ELF-1 (cell line): ENCODE measurements at regions not wholly inside any gene's neighbourhood (a gene's known extent, or its start where the extent isn't known, plus 50 kb on each side); places are given as distances from the start of the nearest gene placed in this dataset.
"Not testable (repeated sequence)": the region's sequence is repeated elsewhere in the genome, so short reads cannot be mapped to it uniquely, and the experiment has no call there.

Source experiments
- DNase-seq: peaks from one replicate; pipeline ENCODE4 v3.0.0-alpha.2; 2016; ENCODE audit warnings: low read depth, low spot score

DNA sequence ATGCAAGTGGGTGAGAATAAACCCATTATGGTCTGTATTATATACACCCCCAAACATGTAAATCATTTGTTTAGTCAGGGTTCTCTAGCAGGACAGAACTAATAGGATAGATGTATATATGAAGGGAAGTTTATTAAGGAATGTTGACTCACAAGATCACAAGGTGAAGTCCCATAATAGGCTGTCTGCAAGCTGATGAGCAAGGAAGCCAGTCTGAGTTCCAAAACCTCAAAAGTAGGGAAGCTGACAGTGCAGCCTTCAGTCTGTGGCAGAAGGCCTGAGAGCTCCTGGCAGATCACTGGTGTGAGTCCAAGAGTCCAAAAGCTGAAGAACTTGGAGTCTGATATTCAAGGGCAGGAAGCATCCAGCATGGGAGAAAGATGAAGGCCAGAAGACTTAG is 270.8 kb upstream of the PRICKLE1 start:
- not testable (repeated sequence) for DNase-seq

DNA sequence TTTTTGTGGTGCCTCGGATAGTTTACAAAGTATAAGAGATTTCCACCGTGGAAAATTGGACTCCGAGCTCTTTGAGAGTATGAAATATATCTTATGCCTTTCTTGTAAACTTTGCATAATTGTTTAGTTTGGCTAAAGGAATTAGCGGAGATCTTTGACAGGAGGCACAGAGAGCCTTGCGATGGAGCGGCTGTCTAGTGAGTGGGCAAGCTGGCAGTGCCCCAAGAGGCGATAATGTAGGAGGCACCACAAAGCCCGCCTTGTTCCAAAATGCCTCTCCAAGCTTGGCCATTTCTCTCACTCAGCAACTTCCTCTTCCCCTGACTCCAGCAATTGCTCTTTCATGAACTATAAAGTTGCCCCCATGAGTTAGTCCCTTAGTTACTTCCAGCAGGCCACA is 270.1 kb upstream of the PRICKLE1 start:
- no peak for DNase-seq

DNA sequence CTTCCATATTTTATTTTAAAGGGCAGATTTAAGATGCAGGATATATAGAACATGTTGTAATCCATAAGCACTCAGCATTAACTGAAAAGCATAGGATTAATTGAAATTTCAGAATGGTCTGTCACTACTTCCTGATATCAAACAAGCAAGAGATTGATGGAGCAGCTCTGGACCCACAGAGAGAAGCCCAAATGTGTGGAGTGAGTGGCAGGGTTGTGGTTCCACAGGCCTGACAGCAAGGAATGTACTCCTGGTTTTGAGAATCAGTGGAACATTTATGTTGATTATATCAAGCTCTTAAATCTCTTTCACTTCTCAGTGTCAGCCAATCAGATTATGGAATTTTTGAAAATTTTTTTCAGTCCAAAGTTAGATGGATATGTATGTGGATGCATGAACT is 267.6 kb upstream of the PRICKLE1 start:
- no peak for DNase-seq

DNA sequence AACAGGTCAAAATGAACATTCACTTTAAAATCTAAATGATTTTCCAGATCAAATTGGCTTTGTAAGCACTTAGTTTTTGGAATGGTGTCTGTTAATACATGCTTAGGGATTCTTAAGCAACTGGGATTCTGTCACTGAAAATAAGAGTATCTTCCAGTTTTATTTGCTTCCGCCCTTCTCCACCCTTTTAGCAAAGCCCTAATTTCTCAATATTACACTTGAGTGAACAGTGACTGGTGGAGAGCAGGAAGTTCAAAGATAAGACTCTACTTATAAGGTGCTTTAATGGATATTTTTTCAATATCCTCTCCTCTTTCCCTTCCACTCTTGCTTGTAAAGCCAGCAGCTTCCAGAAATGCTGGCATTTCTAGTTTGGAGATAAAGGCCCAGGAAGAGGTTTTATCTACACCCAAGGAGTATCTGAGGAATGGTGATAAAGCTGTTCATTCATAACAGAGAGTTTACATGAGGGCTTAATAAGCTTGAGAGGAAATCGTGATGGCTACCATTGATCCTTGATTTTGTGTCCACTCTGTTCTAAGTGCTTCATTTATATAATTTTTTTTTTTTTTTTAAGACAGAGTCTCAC is 265.9 kb upstream of the PRICKLE1 start:
- no peak for DNase-seq

DNA sequence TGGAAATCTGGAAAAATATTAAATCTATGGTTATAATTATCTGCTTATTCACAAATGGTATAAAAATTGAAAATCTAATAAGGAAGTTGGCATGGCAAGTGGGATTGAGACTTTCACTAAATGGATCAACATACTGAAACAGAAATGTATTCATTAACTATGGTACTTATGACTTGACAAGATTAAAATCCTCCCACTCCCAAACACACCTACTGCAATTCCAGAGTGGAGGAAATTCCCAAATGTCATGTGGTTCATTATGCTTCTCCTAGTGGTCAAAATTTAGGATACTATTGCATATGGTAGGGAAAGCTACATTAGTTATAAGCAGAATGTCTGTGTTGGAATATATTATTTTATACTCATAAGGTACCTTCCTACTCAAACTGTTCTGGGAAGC is 265.3 kb upstream of the PRICKLE1 start:
- no peak for DNase-seq

DNA sequence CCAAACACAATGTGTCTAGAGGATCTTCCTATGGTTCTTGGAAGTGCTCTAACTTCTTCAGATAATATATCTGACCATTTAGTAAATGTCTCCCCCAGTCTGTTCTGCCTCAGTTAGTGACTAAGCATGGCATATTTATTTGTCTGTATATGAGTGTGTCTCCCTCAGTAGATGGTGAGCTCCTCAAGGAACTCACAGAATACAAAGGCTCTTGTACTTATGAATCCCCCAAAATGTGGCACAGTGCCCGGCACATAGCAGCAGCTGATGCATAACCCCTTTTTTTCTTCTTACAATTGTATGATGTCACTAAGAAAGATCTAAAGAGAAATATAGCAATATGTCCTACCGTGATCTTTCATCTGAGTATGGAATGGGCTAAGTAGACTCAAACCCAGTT is 264.7 kb upstream of the PRICKLE1 start:
- DNase-seq: no peak

DNA sequence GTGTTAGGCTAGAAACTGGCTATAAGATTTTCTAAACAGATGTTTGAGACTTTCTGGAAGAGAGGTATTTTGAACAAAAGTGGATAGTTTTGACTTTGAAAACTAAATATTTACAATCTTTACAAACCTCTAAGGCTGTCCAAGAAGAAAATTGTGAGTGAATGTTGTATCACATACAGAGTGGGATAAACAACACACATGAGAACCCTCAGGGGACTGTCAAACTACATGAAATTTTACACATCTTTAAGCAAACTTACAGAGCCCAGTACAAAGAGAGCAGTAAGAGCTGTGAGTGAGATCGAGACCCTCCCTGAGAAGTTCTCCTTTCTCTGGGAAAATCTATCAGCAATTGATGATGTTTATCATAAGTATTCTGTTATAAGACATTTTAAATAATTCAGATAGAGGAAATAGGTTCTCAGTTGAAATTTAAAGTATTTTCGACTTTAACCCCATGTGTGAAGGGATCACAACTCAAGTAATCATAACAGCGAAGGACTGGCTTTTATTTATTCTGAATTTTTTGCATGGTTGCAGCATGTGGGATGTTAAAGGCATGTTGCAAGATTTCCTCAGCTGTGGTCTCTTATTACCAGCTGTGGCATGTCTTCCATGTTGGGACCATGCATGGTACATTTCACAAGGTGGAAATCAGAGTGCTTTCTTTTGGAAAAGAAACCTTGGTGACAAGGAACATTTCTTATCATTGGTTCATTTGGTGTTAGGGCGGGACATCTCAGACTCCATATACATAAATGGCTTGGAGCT is 264.0 kb upstream of the PRICKLE1 start:
- no peak for DNase-seq

DNA sequence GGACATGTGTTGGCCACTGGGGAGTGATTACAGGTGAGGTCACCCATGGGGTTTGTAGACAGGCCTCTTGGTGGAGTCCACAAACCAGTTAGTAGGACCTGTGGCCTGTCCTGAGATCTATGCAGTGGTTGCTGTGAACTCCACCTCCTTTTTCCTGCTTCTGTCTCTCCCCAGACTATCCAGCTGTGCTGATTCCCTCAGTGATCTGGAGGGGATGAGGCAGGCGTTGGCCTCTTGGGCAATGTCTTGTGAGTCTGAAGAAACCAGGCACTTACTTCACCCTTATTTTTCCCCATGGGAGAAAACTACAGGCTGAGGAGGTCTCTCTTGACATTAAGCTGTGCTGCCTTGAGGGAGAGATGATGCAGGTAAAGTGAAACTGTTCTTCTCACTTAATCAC is 257.2 kb upstream of the PRICKLE1 start:
- DNase-seq: peak; percentile 15

DNA sequence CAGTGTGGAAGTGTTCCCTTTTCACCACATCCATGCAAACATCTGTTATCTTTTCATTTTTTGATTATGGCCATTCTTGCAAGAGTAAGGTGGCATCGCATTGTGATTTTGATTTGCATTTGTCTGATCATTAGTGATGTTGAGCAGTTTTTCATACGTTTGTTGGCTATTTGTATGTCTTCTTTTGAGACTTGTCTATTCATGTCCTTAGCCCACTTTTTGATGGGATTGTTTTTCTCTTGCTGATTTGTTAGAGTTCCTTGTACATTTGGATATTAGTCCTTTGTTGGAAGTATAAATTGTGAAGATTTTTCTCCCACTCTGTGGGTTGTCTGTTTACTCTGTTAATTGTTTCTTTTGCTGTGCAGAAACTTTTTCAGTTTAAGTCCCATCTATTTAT is 244.5 kb upstream of the PRICKLE1 start:
- no peak for DNase-seq

DNA sequence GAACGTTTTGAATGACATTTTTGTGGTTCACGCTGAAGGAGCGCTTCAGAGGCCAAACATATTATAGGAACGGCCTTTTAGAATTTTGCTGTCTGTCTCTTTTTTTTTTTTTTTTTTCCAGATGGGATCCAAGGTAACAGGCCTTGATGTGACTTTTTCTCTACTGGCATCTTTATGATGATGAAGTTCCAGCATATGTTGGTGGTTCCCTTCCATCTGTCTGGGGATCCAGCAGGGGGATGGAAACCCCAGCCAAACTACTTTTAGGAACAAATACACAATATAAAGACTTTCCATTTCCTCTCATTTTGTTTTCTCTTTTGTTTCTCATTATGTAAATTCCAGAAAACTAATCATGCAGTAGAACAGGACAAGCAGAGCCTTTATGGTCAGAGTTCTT is 239.3 kb upstream of the PRICKLE1 start:
- no peak for DNase-seq

DNA sequence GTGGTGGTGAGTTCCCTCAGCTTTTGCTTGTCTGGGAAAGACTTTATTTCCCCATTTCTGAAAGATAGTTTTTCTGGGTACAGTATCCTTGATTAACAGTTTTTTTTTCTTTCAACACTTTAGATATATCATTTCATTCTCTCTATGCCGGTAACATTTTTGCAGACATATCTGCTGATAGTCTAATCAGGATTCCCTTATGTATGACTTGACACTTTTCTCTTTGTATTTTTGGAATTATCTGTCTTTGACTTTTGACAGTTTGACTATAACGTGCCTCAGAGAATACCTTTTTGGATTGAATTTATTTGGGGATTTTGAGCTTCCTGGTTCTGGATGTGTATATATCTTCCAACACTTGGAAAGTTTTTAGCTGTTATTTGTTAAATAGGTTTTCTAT is 234.8 kb upstream of the PRICKLE1 start:
- no peak for DNase-seq

DNA sequence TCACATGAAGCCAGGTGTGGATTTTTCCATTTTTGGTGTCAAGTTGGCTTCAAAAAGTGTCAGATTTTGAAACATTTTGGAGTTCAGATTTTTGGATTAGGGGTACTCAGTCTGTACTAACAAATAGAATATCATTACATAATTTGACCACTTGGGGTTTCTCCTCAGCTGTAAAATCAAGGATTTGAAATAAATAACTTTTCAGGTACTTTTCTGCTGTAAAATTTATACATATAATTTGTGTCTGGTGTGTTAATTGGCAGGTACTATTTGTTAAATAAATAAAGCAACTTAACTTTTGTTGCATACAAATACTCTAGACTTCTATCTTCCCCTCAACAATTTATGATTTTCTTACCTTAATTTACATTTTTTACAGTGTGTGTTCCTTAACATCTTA is 234.1 kb upstream of the PRICKLE1 start:
- no peak for DNase-seq

DNA sequence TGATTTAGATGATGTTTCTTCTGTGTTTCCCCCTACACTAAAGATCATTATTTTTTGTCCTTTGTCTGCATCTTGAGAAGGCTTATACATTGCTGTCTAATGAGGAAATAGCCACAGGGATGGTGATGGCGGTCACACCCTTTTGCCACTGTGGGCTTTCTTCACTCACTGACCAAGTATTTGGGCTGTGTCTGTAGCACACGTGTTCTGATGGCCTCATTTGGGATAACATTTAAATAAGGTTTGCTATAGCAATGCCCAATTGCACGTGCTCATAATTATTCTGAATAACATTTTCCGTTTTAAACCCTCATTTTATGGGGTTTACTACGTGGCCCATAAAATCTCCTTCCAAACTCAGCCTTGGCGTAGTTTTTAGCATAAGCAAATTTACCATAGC is 230.3 kb upstream of the PRICKLE1 start:
- DNase-seq: no peak

DNA sequence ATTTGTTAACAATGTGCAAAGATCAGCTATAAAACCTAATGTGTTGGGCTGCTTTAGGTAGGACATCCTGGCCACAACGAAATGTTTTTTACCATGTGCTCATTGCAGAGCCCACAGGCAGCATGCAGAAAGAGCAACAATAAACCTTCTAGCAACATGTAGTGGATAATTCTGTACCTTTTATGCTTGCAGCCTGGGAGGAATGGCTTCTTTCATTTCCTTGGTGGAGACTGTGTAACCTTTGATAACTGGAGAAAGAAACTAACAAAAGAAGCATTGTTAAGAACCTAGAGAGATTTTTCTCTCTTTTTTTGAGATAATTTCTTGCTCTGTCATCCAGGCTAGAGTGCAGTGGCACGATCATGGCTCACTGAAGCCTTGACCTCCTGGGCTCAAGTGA is 225.5 kb upstream of the PRICKLE1 start:
- DNase-seq: no peak

DNA sequence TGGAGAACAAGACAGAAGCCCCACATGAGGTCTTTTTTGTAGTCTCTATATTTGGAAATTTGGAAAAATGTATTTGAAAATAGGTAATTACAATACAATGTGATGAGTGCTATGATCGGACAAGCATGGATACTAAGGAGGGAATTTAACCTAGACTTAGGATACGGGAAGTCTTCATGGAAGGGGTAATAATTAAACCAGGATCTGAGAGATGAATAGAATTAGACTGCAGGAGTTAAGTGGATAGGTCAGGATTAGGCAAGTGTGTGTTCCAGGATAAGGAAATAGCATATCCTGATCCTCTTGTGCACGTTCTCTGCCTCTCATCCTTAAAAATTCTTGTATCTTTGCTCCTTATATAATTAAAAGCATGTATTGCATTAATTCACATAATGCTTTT is 223.3 kb upstream of the PRICKLE1 start:
- DNase-seq: no peak

DNA sequence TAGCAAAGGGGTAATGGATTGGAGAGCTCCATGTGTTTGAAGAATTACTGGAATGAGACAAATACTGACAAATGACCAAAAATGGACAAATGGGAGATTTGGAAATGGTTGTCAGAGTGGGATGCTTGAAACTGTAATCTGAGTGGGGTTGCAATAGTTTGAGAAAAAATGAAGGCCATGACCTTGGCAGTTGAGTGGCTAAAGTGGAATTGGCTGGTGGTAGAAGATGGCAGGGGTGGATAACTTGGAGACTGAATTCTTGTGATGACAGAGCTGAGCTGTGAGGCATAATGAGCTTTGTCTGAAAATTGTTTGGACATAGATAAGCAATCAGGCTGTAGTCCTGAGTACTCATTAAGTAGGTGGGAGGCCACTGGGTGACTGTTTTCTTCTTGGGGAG is 222.5 kb upstream of the PRICKLE1 start:
- DNase-seq: no peak

DNA sequence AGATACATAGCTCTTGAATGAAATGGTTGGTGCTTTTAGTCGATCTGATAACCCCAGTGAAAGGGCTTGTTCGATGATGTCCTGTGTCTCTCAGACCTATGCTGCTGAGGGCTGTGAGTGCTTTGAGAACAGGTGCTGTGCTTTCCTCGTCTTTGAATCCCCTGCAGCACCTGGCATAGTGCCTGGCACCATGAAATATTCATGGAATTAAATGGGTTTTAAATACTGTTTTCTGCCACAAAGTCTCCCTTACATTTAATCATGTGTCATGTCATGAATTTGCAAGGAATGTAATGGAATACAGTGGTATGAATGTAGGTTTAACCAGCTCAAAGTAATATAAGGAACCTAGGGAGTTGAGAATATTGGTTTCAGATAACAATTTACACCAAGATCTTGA is 220.5 kb upstream of the PRICKLE1 start:
- no peak for DNase-seq

DNA sequence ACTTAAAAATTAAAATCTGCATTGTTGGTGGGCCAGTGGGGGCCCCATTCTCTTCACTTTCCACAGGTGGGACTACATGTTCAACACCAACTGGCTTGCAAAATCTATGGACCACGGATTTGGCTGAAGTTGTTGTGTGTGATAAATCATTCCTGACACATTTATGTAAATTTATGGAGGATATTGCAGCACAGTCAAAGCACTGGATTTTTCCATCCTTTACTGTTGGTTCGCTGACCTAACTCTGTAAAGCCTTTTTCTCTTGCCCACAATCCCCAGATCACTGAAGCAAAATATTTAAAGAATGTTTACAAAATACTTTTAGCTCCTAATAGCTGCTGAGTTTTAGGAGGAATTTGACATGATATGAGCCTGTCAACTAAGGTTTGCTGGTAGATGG is 219.7 kb upstream of the PRICKLE1 start:
- no peak for DNase-seq

DNA sequence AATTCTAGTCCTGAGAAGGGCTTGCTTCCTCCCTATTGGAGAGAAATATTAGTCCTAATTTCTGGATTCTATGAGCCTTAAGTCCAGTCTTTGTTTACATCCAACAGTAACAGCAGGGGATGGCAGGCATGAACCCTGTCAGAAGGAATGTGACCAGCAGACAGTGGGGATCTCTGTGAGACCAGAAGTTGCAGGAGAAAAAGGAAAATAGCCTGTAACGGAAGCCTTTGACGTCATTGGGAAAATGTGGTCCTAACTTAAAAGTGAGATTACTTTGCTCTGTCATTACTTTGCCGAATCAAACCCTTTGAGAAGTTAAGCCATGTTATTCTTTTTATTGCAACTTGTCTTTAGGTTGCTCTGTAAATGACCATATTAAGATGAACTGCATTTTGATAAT is 218.2 kb upstream of the PRICKLE1 start:
- no peak for DNase-seq

DNA sequence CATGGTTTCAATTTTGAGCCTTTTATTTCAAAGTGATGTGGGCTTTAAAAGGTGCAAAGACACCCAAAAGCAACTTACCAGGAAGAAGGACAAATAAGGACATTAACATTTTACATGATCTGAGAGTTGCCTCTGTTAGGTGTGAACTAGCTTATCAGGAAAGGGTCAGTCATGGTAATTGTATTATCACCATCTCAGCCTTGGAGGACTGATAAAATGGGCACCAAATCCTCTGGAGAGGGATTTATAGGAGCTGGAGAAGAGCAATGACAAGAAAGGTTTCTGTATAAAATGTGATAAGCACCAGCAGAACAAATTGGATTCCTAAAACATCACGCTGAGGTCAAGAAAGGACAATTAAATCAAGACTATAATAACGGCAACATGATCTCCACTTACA is 217.7 kb upstream of the PRICKLE1 start:
- DNase-seq: no peak

DNA sequence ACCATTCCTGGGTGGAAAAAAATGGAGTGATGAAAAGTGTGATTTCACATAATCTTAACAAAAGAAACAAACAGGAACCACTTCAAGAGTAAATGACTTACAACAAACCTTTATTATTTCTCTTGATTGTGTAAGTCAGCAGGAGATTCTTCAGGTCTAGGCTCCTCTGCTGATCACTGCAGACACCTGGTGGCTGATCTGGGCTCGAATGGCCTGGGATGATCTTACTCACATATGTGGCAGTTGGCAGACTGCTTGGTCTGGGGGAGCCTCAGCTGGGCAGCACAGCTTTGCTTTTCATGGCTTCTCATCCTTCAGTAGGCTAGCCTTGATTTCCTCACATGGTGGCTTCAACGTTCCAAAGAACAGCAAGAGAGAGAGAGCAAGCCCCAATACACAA is 215.4 kb upstream of the PRICKLE1 start:
- no peak for DNase-seq

DNA sequence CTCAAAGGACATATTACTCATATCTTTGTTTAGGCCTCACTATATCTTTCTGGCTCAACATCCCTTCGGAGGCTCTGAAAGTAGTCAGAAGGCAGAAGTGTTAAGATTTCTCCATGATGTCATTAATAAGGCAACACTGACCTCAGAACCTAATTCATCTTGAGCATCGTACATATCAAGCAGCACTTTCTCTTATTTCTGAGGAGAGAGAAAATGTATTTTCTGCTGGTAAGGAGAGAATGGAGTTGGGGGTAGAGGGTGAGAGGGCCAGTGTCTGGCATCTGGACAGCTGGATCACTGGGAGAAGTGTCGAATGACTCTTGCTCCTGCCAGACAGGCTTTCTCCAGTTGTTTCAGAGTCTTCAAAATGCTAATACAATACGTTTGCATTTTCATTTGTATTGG is 213.2 kb upstream of the PRICKLE1 start:
- no peak for DNase-seq

DNA sequence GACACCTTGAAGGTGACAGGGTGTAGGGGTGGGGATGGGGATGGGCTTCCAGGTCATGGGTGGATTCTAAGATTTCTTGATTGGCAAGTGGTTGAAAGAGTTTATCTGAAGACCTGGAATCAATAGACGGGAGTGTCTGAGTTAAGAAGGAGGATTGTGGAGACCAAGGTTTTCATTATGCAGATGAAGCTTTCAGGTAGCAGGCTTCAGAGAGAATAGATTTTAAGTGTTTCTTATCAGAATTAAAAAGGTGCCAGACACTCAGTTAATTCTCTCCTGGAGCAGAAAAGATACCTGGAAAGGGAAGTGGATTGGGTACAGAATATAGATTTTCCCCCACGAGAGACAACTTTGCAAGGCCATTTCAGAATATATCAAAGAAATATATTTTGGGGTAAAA is 211.7 kb upstream of the PRICKLE1 start:
- no peak for DNase-seq

DNA sequence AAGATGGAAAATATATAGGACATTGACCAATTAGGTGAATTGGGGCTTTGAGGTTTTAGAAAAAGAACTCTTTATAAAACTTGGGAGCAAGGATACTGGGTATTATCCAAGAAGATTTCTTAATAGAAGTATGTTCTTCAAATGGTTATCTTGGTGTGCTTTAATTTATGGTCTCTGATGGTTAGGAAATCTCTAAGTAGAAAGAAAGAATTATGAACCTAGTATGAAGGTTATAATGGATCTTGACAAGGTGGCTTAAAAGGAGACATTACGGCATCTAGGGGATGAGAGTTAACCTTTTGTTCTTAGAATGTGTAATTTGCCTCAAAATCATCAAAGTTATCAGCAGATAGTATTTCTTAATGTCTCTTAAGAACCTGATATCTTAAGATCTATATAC is 210.4 kb upstream of the PRICKLE1 start:
- no peak for DNase-seq
